ENCODE measurements at regions not wholly inside any gene's neighbourhood (a gene's known extent, or its start where the extent isn't known, plus 50 kb on each side); places are given as distances from the start of the nearest gene placed in this dataset.

DNA sequence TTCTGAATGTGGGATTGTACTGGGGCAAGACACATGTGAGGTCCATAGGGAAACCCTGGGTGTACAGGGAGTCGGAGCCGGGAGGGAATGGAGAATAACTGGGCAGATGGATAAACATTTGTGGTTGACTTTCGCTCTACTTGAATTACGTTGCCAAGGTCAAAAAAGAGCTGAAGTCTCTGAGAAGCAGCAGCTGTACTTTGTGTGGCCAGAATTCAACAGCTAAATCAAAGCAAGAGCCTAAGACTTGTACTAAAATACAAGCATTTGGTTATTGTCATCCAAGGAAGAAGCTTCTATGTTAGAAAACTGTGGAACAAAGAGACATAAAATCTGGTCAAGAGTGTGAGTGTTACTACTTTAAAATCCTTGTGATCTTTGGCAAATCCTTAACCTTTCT is 457.2 kb downstream of the ARL4A start:
- Mint-ChIP-seq H3K27me3 (no peaks in the 10 kb centered on the region), H3K27ac (ENCODE audit: low read depth) (no peak overlapping the region), H3K4me1 (no peaks in the 10 kb centered on the region), H3K9me3 (no peaks in the 10 kb centered on the region), H3K36me3 (ENCODE audit: insufficient read depth) (no peaks in the 10 kb centered on the region), H3K4me3 (no peak overlapping the region)
- DNase-seq (ENCODE audit: low spot score in 2 of 2), result no peak
- no peak for ATAC-seq (replicated peaks; ENCODE audit: extremely low read depth, poor library complexity, severe bottlenecking)

DNA sequence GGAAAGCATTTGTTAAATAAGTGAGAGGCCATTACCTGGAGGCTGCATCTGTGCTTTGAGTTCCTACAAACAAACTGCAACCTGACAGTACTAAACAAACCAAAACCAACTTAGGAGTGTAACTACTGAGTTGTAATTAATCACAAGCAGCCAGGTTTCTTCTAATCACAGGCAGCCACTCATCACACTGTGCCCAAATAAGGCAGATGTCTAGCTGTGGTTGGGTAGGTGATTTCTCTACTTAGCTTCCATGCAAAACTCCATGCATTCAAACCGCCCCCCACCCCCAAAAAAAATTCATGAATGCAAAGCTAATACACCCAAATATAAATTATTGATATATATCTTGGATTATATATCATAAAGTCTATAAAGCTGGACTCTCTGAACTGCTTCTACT is 461.1 kb downstream of the ARL4A start:
- no peaks in the 10 kb centered on the region for H3K9me3 Mint-ChIP-seq
- DNase-seq (ENCODE audit: low spot score in 2 of 2), result no peak
- H3K27ac Mint-ChIP-seq (ENCODE audit: low read depth), result no peak overlapping the region
- H3K36me3 Mint-ChIP-seq (ENCODE audit: insufficient read depth), result no peaks in the 10 kb centered on the region
- H3K27me3 Mint-ChIP-seq, result no peaks in the 10 kb centered on the region
- ATAC-seq (replicated peaks; ENCODE audit: extremely low read depth, poor library complexity, severe bottlenecking), result no peak
- H3K4me3 Mint-ChIP-seq, result no peak overlapping the region
- no peaks in the 10 kb centered on the region for H3K4me1 Mint-ChIP-seq

DNA sequence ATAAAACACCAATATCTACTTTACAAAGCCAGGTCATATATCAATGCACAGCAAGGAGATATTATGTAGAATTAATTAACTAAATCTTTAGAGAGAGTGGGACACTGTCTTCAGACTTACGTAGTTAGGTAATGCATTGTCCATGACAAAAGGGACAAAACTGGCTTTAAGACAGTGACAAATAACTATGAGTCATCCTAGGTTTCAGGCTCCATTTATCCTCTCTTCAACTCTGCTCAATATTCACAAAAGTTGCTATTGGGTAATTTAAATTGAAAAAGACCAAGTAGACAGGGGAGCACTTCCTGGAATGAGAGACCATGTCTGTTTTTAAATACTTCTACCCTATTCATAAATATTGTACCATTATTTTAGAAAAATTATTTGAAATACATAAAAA is 464.5 kb downstream of the ARL4A start:
- Mint-ChIP-seq H3K36me3 (ENCODE audit: insufficient read depth) (no peaks in the 10 kb centered on the region), H3K27ac (ENCODE audit: low read depth) (no peak overlapping the region), H3K27me3 (no peaks in the 10 kb centered on the region), H3K4me3 (no peak overlapping the region), H3K9me3 (no peaks in the 10 kb centered on the region), H3K4me1 (no peaks in the 10 kb centered on the region)
- ATAC-seq (replicated peaks; ENCODE audit: extremely low read depth, poor library complexity, severe bottlenecking) (no peak), DNase-seq (ENCODE audit: low spot score in 2 of 2) (no peak)

DNA sequence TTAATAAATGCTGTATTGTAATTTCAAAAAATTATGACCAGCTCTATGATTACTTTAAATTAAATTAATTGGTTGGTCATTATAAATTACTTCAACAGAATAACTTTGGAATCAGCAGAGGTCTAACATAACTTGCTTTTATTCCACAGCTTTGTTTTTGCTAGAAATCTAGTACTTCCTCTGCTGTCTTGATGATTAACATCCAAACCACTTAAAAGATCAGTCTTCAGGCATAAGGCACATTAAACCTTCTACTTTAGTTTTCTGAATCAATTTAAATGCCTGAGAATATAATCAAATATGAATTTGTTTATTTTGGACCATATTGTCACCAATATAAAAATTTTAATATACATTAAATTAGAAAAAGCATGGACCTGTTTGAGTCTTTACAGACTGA is 465.3 kb downstream of the ARL4A start:
- ATAC-seq (replicated peaks; ENCODE audit: extremely low read depth, poor library complexity, severe bottlenecking) (no peak), DNase-seq (ENCODE audit: low spot score in 2 of 2) (no peak)
- no peaks in the 10 kb centered on the region for H3K27me3 Mint-ChIP-seq
- H3K9me3 Mint-ChIP-seq, result no peaks in the 10 kb centered on the region
- H3K4me3 Mint-ChIP-seq, result no peak overlapping the region
- no peak overlapping the region for H3K27ac Mint-ChIP-seq (ENCODE audit: low read depth)
- no peaks in the 10 kb centered on the region for H3K36me3 Mint-ChIP-seq (ENCODE audit: insufficient read depth)
- H3K4me1 Mint-ChIP-seq, result no peaks in the 10 kb centered on the region

DNA sequence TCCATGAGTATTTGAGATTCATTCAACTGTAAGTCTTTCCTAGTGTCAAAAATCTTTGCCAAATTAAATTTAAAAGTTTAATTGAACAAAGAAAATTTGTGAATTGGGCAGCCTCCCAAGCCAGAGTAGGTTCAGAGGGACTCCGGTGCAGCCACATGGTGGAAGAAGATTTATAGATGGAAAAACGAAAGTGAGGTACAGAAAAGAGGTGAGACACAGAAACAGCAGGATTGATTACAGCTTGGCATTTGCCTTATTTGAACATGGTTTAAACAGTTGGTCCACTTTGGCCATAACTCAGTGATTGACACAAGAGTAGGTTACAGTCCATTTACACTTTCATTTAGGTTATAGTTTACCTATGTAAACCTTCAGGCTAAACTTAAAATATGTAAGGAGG is 465.8 kb downstream of the ARL4A start:
- no peaks in the 10 kb centered on the region for H3K9me3 Mint-ChIP-seq
- ATAC-seq (replicated peaks; ENCODE audit: extremely low read depth, poor library complexity, severe bottlenecking) (no peak), DNase-seq (ENCODE audit: low spot score in 2 of 2) (no peak)
- no peak overlapping the region for H3K4me3 Mint-ChIP-seq
- no peaks in the 10 kb centered on the region for H3K4me1 Mint-ChIP-seq
- no peaks in the 10 kb centered on the region for H3K36me3 Mint-ChIP-seq (ENCODE audit: insufficient read depth)
- H3K27ac Mint-ChIP-seq (ENCODE audit: low read depth), result no peak overlapping the region
- no peaks in the 10 kb centered on the region for H3K27me3 Mint-ChIP-seq

DNA sequence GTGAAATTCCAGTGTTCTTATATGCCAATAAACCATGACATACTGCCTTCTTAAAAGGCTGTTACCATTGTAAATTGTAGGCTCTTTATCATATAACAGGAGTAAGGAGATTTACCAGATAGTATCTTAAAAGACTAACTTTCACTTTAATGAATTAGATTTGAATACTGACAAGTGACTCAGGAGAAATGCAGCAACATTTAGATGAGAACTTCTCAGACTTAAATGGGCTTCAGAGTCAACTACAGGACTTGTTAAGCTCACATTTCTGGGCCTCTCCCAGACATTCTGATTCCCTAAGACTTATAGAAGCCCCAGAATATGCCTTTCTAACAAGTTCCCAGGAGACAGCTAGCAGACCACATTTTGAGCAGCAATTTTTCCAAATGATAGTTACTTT is 466.3 kb downstream of the ARL4A start:
- Mint-ChIP-seq H3K4me3 (no peak overlapping the region), H3K4me1 (no peaks in the 10 kb centered on the region), H3K27me3 (no peaks in the 10 kb centered on the region), H3K27ac (ENCODE audit: low read depth) (no peak overlapping the region), H3K36me3 (ENCODE audit: insufficient read depth) (no peaks in the 10 kb centered on the region), H3K9me3 (no peaks in the 10 kb centered on the region)
- DNase-seq (ENCODE audit: low spot score in 2 of 2) (no peak), ATAC-seq (replicated peaks; ENCODE audit: extremely low read depth, poor library complexity, severe bottlenecking) (no peak)

DNA sequence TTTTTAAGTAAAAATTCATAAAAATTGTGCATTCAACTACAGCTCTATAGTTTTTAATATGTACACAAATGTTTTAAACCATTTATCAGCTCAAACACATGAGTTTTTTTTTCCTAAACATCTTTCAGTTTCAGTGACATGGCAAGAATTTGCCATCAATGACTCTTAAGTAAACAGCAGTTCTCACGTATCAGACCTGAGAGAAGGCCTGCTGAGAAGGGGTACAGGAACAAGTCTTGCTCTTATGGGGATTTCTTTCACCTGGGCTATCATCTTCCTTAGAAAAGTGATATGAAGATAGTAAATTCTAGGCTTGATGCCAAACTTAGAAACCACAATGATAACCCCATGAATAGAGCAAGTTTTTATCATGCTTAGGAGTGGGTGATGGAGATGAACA is 467.8 kb downstream of the ARL4A start:
- ATAC-seq (replicated peaks; ENCODE audit: extremely low read depth, poor library complexity, severe bottlenecking) (no peak), DNase-seq (ENCODE audit: low spot score in 2 of 2) (no peak)
- Mint-ChIP-seq H3K27me3 (peaks cover 12% of the 10 kb centered on the region), H3K36me3 (ENCODE audit: insufficient read depth) (no peaks in the 10 kb centered on the region), H3K4me1 (no peaks in the 10 kb centered on the region), H3K4me3 (no peak overlapping the region), H3K9me3 (no peaks in the 10 kb centered on the region), H3K27ac (ENCODE audit: low read depth) (no peak overlapping the region)

DNA sequence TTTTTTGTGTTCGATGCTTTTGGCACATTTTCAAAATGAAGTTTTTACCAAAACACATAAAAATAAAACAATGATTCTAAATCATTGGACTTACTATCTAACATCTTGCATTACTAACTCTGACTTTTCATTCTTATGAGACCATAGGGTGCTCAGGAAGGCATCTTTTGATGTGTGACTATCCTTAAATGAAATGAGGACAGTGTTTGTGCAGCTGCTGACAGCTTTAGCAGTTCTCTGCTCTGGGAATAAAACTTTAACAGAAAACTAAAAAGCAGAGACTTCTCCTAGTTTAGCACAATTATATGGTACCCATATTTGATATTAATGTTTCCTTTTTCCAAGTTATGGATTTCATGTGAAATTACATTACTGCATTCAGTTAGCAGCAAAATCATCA is 471.6 kb downstream of the ARL4A start:
- Mint-ChIP-seq H3K4me3 (no peak overlapping the region), H3K36me3 (ENCODE audit: insufficient read depth) (no peaks in the 10 kb centered on the region), H3K27me3 (peaks cover 14% of the 10 kb centered on the region), H3K4me1 (no peaks in the 10 kb centered on the region), H3K27ac (ENCODE audit: low read depth) (no peak overlapping the region), H3K9me3 (no peaks in the 10 kb centered on the region)
- ATAC-seq (replicated peaks; ENCODE audit: extremely low read depth, poor library complexity, severe bottlenecking) (no peak), DNase-seq (ENCODE audit: low spot score in 2 of 2) (no peak)

DNA sequence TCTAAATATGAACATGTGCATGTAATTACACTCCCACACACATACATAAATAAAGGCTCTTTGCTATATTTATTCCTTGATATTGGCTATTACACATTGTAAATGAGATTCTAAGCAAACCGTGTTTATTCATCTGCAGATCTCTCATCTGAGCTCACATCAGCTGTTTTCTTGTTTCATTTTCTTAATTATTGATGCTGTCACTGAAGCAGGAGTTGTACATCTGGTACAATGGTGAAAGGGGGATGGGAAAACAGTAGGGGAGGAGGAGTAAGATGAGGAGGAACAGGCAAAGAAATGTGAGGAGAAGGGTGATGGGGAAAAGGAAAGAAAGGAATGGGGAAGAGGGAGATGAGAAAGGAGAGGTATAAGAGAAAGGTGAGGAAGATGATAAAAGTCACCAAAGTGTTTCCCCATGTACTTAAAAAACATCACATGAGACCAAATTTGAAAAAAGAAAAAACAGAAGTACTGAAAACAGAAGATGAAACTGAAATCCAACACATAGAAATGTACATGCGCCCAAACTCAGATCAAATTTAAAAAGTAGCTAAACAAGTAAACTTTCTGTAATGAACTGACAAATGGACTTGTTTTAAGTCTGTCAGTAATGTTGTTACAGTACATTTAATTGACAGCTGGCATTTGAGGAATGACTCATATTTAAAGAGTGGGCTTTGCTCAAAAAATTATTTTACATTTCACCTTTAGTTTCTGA is 472.2 kb downstream of the ARL4A start:
- H3K36me3 Mint-ChIP-seq (ENCODE audit: insufficient read depth), result no peaks in the 10 kb centered on the region
- no peak for ATAC-seq (replicated peaks; ENCODE audit: extremely low read depth, poor library complexity, severe bottlenecking)
- no peaks in the 10 kb centered on the region for H3K4me1 Mint-ChIP-seq
- no peaks in the 10 kb centered on the region for H3K9me3 Mint-ChIP-seq
- no peak overlapping the region for H3K27ac Mint-ChIP-seq (ENCODE audit: low read depth)
- DNase-seq (ENCODE audit: low spot score in 2 of 2), result no peak
- H3K4me3 Mint-ChIP-seq, result no peak overlapping the region
- peaks cover 20% of the 10 kb centered on the region for H3K27me3 Mint-ChIP-seq

DNA sequence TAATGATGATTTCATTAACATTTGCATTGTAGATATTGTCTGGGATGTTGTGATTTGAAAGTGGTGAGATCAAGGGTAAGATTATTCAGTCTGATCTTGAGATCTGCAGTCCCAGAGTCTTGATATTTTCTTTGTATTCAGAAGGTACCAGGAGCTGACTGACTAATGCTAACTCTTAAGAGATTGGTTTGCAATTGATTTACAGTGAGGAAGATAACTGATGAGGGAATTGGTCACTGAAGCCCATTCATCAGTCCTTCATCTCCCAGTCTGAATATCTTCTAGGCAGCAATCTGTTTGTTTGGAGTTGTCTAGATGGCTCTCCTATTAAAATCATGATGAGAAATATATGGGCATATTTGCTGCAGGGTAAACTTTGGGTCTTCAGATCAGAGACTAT is 473.7 kb downstream of the ARL4A start:
- H3K9me3 Mint-ChIP-seq, result no peaks in the 10 kb centered on the region
- H3K4me1 Mint-ChIP-seq, result no peaks in the 10 kb centered on the region
- DNase-seq (ENCODE audit: low spot score in 2 of 2), result no peak
- H3K27ac Mint-ChIP-seq (ENCODE audit: low read depth), result no peak overlapping the region
- ATAC-seq (replicated peaks; ENCODE audit: extremely low read depth, poor library complexity, severe bottlenecking), result no peak
- peaks cover 35% of the 10 kb centered on the region for H3K27me3 Mint-ChIP-seq
- H3K4me3 Mint-ChIP-seq, result no peak overlapping the region
- no peaks in the 10 kb centered on the region for H3K36me3 Mint-ChIP-seq (ENCODE audit: insufficient read depth)

DNA sequence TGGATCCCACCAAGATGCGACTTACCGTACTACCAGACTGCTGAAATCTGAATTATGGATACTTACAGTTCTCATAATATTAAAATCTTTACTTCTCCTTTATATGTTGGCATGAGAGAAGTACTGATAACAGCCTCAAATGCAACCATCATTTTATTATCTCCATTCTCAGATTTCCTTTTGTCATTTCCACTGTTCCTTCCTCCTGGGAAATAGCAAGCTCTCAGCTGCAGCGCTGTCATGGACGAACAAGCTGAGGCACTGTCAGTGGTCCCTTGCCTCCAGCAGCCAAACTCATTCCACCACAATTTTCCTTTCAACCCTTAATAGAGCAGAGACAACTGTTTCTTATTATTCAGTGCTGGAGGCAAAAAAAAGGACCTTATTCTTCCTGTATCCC is 478.4 kb downstream of the ARL4A start:
- no peaks in the 10 kb centered on the region for H3K9me3 Mint-ChIP-seq
- H3K4me1 Mint-ChIP-seq, result no peaks in the 10 kb centered on the region
- ATAC-seq (replicated peaks; ENCODE audit: extremely low read depth, poor library complexity, severe bottlenecking) (no peak), DNase-seq (ENCODE audit: low spot score in 2 of 2) (no peak)
- H3K36me3 Mint-ChIP-seq (ENCODE audit: insufficient read depth), result no peaks in the 10 kb centered on the region
- peaks cover 37% of the 10 kb centered on the region for H3K27me3 Mint-ChIP-seq
- no peak overlapping the region for H3K4me3 Mint-ChIP-seq
- H3K27ac Mint-ChIP-seq (ENCODE audit: low read depth), result no peak overlapping the region

DNA sequence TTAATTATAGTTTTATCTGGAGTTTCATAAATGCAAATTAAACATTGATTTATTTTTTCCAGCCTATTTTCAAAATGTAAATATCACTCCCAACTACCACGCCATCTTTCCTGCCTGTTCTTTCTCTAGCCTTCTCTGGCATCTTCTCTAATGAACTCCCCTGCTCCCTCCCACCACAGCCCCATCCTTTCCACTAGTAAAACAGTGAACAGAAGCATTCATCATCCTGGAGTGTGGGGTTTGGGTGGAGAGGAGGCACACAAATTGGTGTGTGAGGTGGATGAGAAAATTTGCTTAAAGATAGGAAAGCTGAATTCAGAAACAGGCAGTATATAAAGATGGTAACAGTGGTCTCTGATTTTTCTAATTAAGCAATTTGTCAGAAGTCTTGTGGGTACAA is 479.4 kb downstream of the ARL4A start:
- Mint-ChIP-seq H3K4me3 (no peak overlapping the region), H3K4me1 (no peaks in the 10 kb centered on the region), H3K36me3 (ENCODE audit: insufficient read depth) (no peaks in the 10 kb centered on the region), H3K27ac (ENCODE audit: low read depth) (no peak overlapping the region), H3K9me3 (no peaks in the 10 kb centered on the region), H3K27me3 (peaks cover 37% of the 10 kb centered on the region)
- DNase-seq (ENCODE audit: low spot score in 2 of 2), result no peak
- ATAC-seq (replicated peaks; ENCODE audit: extremely low read depth, poor library complexity, severe bottlenecking), result no peak

DNA sequence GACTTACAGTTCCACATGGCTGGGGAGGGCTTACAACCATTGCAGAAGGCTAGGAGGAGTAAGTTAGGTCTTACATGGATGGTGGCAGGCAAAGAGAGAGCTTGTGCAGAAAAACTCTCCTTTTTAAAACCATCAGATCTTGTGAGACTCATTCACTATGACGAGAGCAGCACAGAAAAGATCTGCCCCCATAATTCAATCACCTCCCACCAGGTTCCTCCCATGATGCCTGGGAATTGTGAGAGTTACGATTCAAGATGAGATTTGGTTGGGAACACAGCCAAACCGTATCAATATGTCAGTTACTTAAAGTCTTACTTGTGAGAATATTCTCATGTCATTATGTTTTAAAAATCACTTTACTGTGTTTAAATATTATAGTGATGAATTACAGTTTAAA is 481.9 kb downstream of the ARL4A start:
- Mint-ChIP-seq H3K27ac (ENCODE audit: low read depth) (no peak overlapping the region), H3K27me3 (peaks cover 32% of the 10 kb centered on the region), H3K9me3 (no peaks in the 10 kb centered on the region), H3K4me3 (no peak overlapping the region), H3K36me3 (ENCODE audit: insufficient read depth) (no peaks in the 10 kb centered on the region), H3K4me1 (no peaks in the 10 kb centered on the region)
- ATAC-seq (replicated peaks; ENCODE audit: extremely low read depth, poor library complexity, severe bottlenecking) (no peak), DNase-seq (ENCODE audit: low spot score in 2 of 2) (no peak)

DNA sequence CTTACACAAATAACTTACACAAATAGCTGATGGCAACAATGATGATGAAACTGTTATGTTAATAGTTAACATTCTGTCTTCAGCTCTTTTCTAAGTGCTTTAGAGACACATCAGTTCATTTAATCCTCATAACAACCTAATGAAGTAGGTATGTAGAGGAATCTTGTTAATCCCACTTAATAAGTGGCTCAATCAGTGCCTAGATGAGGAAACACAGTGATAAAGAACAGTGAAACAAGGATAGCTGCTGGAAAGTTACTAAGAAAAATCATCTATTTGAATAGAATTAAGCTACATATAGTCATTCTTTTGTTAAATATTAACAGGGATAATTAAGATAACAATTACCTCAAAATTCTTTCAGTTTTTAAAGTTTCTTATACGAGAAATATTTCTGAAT is 487.6 kb downstream of the ARL4A start:
- no peaks in the 10 kb centered on the region for H3K4me1 Mint-ChIP-seq
- no peak overlapping the region for H3K4me3 Mint-ChIP-seq
- no peaks in the 10 kb centered on the region for H3K27me3 Mint-ChIP-seq
- ATAC-seq (replicated peaks; ENCODE audit: extremely low read depth, poor library complexity, severe bottlenecking) (no peak), DNase-seq (ENCODE audit: low spot score in 2 of 2) (no peak)
- no peaks in the 10 kb centered on the region for H3K9me3 Mint-ChIP-seq
- no peaks in the 10 kb centered on the region for H3K36me3 Mint-ChIP-seq (ENCODE audit: insufficient read depth)
- H3K27ac Mint-ChIP-seq (ENCODE audit: low read depth), result no peak overlapping the region

Data from central memory CD8-positive, alpha-beta T cell (primary cell).